HL-60 (cell line): ENCODE measurements at regions not wholly inside any gene's neighbourhood (a gene's known extent, or its start where the extent isn't known, plus 50 kb on each side); places are given as distances from the start of the nearest gene placed in this dataset.

Experiments used
- DNase-seq, 2 experiments: peaks; one replicate each; pipeline ENCODE4 v3.0.0-alpha.2; 2010 to 2020; ENCODE audit warnings: low read depth in 1 of 2, low spot score in 1 of 2
- H3K27ac ChIP-seq: fragments of 250-450 bp; sonication (Bioruptor Pico); replicated peaks from 2 replicates; pipeline ENCODE4 v1.5.1; 2020; ENCODE audit warnings: mild to moderate bottlenecking, moderate library complexity
- H3K27me3 ChIP-seq: fragments of 250-450 bp; sonication (Bioruptor Pico); 2 replicates; pipeline ENCODE4 v1.5.1; 2021; ENCODE audit warnings: mild to moderate bottlenecking, moderate library complexity; ENCODE audit not compliant: insufficient read depth, poor library complexity, severe bottlenecking
- H3K4me3 ChIP-seq: replicated peaks from 2 replicates; pipeline ENCODE4 v1.5.1; 2011; ENCODE audit warnings: mild to moderate bottlenecking, control low read depth, low read length; ENCODE audit not compliant: insufficient read depth
- GABPA ChIP-seq: IDR thresholded peaks from 2 replicates; pipeline ENCODE4 v1.6.1; 2012; ENCODE audit warnings: low read depth
- POLR2AphosphoS5 ChIP-seq: IDR thresholded peaks from 2 replicates; pipeline ENCODE4 v1.6.1; 2012; ENCODE audit warnings: low read depth
- SPI1 ChIP-seq: IDR thresholded peaks from 2 replicates; pipeline ENCODE4 v1.6.1; 2012; ENCODE audit warnings: low read depth, mild to moderate bottlenecking, borderline replicate concordance
- TF ChIP-seq, protein P1 (sequence below): IDR thresholded peaks from one replicate; pipeline ENCODE4 v1.5.1; 2011; ENCODE audit warnings: low read length, control low read depth, inconsistent platforms; ENCODE audit not compliant: insufficient read depth
- TF ChIP-seq, protein P2 (sequence below): IDR thresholded peaks from 2 replicates; pipeline ENCODE4 v1.6.1; 2012; ENCODE audit warnings: low read depth; ENCODE audit not compliant: insufficient replicate concordance

DNA sequence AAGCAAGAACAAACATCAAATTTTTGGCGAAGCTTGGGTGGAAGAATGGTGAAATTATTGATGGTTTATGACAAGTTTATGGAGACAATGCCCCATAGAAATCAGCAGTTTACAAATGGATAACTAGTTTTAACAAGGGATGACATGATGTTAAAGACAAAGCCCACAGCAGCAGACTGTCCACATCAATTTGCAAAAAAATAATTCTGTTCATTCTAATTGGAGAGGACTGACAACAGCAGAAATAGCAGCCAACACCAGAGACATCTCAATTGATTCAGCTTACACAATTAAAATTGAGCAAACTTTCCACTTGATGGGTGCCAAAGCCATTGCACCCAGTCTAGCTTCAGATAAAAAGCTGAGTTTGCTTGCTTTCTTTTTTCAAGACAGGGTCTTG is 82.7 kb upstream of the STK32A start:
- H3K27ac ChIP-seq: no peak overlapping the region
- no peak overlapping the region for H3K4me3 ChIP-seq
- no peak for DNase-seq
- H3K27me3 ChIP-seq: no peaks in the 10 kb centered on the region
- TF ChIP-seq POLR2AphosphoS5: no peak
- TF ChIP-seq, protein P1, sequence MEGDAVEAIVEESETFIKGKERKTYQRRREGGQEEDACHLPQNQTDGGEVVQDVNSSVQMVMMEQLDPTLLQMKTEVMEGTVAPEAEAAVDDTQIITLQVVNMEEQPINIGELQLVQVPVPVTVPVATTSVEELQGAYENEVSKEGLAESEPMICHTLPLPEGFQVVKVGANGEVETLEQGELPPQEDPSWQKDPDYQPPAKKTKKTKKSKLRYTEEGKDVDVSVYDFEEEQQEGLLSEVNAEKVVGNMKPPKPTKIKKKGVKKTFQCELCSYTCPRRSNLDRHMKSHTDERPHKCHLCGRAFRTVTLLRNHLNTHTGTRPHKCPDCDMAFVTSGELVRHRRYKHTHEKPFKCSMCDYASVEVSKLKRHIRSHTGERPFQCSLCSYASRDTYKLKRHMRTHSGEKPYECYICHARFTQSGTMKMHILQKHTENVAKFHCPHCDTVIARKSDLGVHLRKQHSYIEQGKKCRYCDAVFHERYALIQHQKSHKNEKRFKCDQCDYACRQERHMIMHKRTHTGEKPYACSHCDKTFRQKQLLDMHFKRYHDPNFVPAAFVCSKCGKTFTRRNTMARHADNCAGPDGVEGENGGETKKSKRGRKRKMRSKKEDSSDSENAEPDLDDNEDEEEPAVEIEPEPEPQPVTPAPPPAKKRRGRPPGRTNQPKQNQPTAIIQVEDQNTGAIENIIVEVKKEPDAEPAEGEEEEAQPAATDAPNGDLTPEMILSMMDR: no peak
- TF ChIP-seq, protein P2, sequence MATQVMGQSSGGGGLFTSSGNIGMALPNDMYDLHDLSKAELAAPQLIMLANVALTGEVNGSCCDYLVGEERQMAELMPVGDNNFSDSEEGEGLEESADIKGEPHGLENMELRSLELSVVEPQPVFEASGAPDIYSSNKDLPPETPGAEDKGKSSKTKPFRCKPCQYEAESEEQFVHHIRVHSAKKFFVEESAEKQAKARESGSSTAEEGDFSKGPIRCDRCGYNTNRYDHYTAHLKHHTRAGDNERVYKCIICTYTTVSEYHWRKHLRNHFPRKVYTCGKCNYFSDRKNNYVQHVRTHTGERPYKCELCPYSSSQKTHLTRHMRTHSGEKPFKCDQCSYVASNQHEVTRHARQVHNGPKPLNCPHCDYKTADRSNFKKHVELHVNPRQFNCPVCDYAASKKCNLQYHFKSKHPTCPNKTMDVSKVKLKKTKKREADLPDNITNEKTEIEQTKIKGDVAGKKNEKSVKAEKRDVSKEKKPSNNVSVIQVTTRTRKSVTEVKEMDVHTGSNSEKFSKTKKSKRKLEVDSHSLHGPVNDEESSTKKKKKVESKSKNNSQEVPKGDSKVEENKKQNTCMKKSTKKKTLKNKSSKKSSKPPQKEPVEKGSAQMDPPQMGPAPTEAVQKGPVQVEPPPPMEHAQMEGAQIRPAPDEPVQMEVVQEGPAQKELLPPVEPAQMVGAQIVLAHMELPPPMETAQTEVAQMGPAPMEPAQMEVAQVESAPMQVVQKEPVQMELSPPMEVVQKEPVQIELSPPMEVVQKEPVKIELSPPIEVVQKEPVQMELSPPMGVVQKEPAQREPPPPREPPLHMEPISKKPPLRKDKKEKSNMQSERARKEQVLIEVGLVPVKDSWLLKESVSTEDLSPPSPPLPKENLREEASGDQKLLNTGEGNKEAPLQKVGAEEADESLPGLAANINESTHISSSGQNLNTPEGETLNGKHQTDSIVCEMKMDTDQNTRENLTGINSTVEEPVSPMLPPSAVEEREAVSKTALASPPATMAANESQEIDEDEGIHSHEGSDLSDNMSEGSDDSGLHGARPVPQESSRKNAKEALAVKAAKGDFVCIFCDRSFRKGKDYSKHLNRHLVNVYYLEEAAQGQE: no peak
- no peak for TF ChIP-seq SPI1
- TF ChIP-seq GABPA: no peak

DNA sequence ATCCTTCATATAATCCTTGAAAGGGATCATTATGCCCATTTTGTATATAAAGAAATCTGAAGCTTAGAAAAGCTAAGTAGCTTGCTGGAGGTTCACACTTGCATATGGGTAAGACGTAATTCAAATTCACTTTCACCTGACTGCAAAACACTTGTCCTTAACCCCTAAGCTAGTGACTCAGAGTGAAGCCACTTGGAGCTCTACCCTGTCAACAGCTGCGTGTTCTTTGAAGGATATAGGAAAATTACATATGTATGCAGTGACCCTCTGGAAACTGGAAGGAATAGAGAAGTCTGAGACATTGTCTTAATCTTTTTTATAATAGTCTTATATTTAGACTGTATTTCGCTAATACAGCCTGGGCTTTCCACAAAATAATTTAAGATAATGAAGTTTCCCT is 80.0 kb upstream of the STK32A start:
- H3K4me3 ChIP-seq: no peak overlapping the region
- H3K27me3 ChIP-seq: no peaks in the 10 kb centered on the region
- no peak overlapping the region for H3K27ac ChIP-seq
- no peak for DNase-seq
- no peak for TF ChIP-seq SPI1
- no peak for TF ChIP-seq POLR2AphosphoS5
- TF ChIP-seq, protein P1: no peak
- TF ChIP-seq, protein P2: no peak
- no peak for TF ChIP-seq GABPA

DNA sequence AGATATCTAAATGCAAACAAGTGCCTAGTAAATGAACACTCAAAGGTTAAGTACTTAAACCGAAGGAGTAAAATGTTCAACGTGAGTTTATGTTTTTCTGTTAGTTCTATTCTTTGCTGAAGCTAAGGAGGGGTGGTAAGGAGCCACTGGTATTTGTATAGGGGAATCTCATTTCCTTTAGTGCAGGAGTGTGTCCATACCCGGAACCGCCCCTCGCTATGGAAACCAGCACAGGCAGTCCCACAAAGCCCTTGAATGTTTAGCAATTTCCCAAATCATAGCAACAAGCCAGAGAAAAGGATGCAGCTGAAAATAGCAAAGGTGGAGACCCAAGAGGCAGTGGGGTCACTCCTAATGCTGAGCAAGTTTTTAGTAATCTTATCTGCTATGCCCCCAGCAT is 78.8 kb upstream of the STK32A start:
- Histone ChIP-seq H3K27ac (no peak overlapping the region), H3K27me3 (no peaks in the 10 kb centered on the region), H3K4me3 (no peak overlapping the region)
- TF ChIP-seq, protein P2: no peak
- TF ChIP-seq, protein P1: no peak
- TF ChIP-seq SPI1 (no peak), POLR2AphosphoS5 (no peak), GABPA (no peak)
- no peak for DNase-seq
